Loucy (cell line): ENCODE measurements at regions not wholly inside any gene's neighbourhood (a gene's known extent, or its start where the extent isn't known, plus 50 kb on each side); places are given as distances from the start of the nearest gene placed in this dataset.

Experiments
- CTCF ChIP-seq: fragments of 200-600 bp; sonication (generic); conservative IDR thresholded peaks from 2 replicates; pipeline ENCODE4 v1.5.1; 2014; ENCODE audit warnings: mild to moderate bottlenecking, antibody characterized with exemption, low read length
- EZH2phosphoT487 ChIP-seq: fragments of 200-600 bp; IDR thresholded peaks from 2 replicates; pipeline ENCODE4 v1.6.1; 2018; ENCODE audit warnings: antibody characterized with exemption, mild to moderate bottlenecking, moderate library complexity, borderline replicate concordance

GRCh38 chr5:20498926-20499325 is 510.9 kb upstream of the CDH18 start:
- TF ChIP-seq CTCF = no peak
- TF ChIP-seq EZH2phosphoT487 = no peak
